ENCODE measurements at regions not wholly inside any gene's neighbourhood (a gene's known extent, or its start where the extent isn't known, plus 50 kb on each side); places are given as distances from the start of the nearest gene placed in this dataset.
A peak's percentile ranks its signal among the peaks of the same experiment; 100 is the strongest.

GRCh38 chr13:61768175-61768574 is 352.5 kb upstream of the PCDH20 start:
- Histone ChIP-seq H3K4me3 (ENCODE audit: low read length) (no peak overlapping the region), H3K27ac (ENCODE audit: low read length) (no peak overlapping the region), H3K27me3 (ENCODE audit: control insufficient read depth, insufficient read depth, low read length) (no peaks in the 10 kb centered on the region), H3K4me1 (ENCODE audit: control insufficient read depth, insufficient read depth, low read length) (no peaks in the 10 kb centered on the region), H3K36me3 (ENCODE audit: control insufficient read depth, insufficient read depth, low read length) (no peaks in the 10 kb centered on the region), H3K9me3 (ENCODE audit: control insufficient read depth, low read depth, low read length) (peaks cover 6% of the 10 kb centered on the region)
- WGBS (ENCODE audit: insufficient coverage, low lambda C conversion rate): 94% methylated on average over 2 of the region's 2 CpGs
- DNase-seq: no peak

GRCh38 chr13:61766667-61767058 is 351.0 kb upstream of the PCDH20 start:
- Histone ChIP-seq H3K9me3 (ENCODE audit: control insufficient read depth, low read depth, low read length) (peaks cover 6% of the 10 kb centered on the region), H3K4me3 (ENCODE audit: low read length) (no peak overlapping the region), H3K4me1 (ENCODE audit: control insufficient read depth, insufficient read depth, low read length) (no peaks in the 10 kb centered on the region), H3K27ac (ENCODE audit: low read length) (no peak overlapping the region), H3K36me3 (ENCODE audit: control insufficient read depth, insufficient read depth, low read length) (no peaks in the 10 kb centered on the region), H3K27me3 (ENCODE audit: control insufficient read depth, insufficient read depth, low read length) (no peaks in the 10 kb centered on the region)
- DNase-seq: no peak
- 92% methylated on average over 5 of the region's 11 CpGs for WGBS (ENCODE audit: insufficient coverage, low lambda C conversion rate)

- 90% methylated on average over 2 of the region's 14 CpGs for WGBS (ENCODE audit: insufficient coverage, low lambda C conversion rate)
- Histone ChIP-seq H3K27ac (ENCODE audit: low read length) (no peak overlapping the region), H3K9me3 (ENCODE audit: control insufficient read depth, low read depth, low read length) (peaks cover 6% of the 10 kb centered on the region), H3K4me1 (ENCODE audit: control insufficient read depth, insufficient read depth, low read length) (no peaks in the 10 kb centered on the region), H3K27me3 (ENCODE audit: control insufficient read depth, insufficient read depth, low read length) (no peaks in the 10 kb centered on the region), H3K36me3 (ENCODE audit: control insufficient read depth, insufficient read depth, low read length) (no peaks in the 10 kb centered on the region), H3K4me3 (ENCODE audit: low read length) (no peak overlapping the region)
- no peak for DNase-seq
Measured at GRCh38 chr13:61765940-61766666, 350.5 kb upstream of the PCDH20 start.

- no CpG with 5 or more reads among the region's 16 CpGs for WGBS (ENCODE audit: insufficient coverage, low lambda C conversion rate)
- Histone ChIP-seq H3K36me3 (ENCODE audit: control insufficient read depth, insufficient read depth, low read length) (no peaks in the 10 kb centered on the region), H3K4me3 (ENCODE audit: low read length) (no peak overlapping the region), H3K4me1 (ENCODE audit: control insufficient read depth, insufficient read depth, low read length) (no peaks in the 10 kb centered on the region), H3K9me3 (ENCODE audit: control insufficient read depth, low read depth, low read length) (peaks cover 6% of the 10 kb centered on the region), H3K27me3 (ENCODE audit: control insufficient read depth, insufficient read depth, low read length) (no peaks in the 10 kb centered on the region), H3K27ac (ENCODE audit: low read length) (no peak overlapping the region)
- no peak for DNase-seq
Measured at GRCh38 chr13:61765181-61765742, 349.6 kb upstream of the PCDH20 start.

- Histone ChIP-seq H3K4me1 (ENCODE audit: control insufficient read depth, insufficient read depth, low read length) (no peaks in the 10 kb centered on the region), H3K27ac (ENCODE audit: low read length) (no peak overlapping the region), H3K4me3 (ENCODE audit: low read length) (no peak overlapping the region), H3K27me3 (ENCODE audit: control insufficient read depth, insufficient read depth, low read length) (no peaks in the 10 kb centered on the region), H3K36me3 (ENCODE audit: control insufficient read depth, insufficient read depth, low read length) (no peaks in the 10 kb centered on the region), H3K9me3 (ENCODE audit: control insufficient read depth, low read depth, low read length) (peaks cover 4% of the 10 kb centered on the region)
- 100% methylated on average over 1 of the region's 1 CpG for WGBS (ENCODE audit: insufficient coverage, low lambda C conversion rate)
- DNase-seq: no peak
Measured at GRCh38 chr13:61761690-61762089, 346.0 kb upstream of the PCDH20 start.

GRCh38 chr13:61760102-61760501 is 344.5 kb upstream of the PCDH20 start:
- no peak overlapping the region for H3K27ac ChIP-seq (ENCODE audit: low read length)
- no peaks in the 10 kb centered on the region for H3K27me3 ChIP-seq (ENCODE audit: control insufficient read depth, insufficient read depth, low read length)
- no peaks in the 10 kb centered on the region for H3K36me3 ChIP-seq (ENCODE audit: control insufficient read depth, insufficient read depth, low read length)
- no peaks in the 10 kb centered on the region for H3K4me1 ChIP-seq (ENCODE audit: control insufficient read depth, insufficient read depth, low read length)
- 80% methylated on average over 1 of the region's 3 CpGs for WGBS (ENCODE audit: insufficient coverage, low lambda C conversion rate)
- H3K4me3 ChIP-seq (ENCODE audit: low read length): no peak overlapping the region
- peaks cover 6% of the 10 kb centered on the region for H3K9me3 ChIP-seq (ENCODE audit: control insufficient read depth, low read depth, low read length)
- no peak for DNase-seq

- Histone ChIP-seq H3K9me3 (ENCODE audit: control insufficient read depth, low read depth, low read length) (peaks cover 7% of the 10 kb centered on the region), H3K27me3 (ENCODE audit: control insufficient read depth, insufficient read depth, low read length) (no peaks in the 10 kb centered on the region), H3K4me3 (ENCODE audit: low read length) (no peak overlapping the region), H3K4me1 (ENCODE audit: control insufficient read depth, insufficient read depth, low read length) (no peaks in the 10 kb centered on the region), H3K27ac (ENCODE audit: low read length) (no peak overlapping the region), H3K36me3 (ENCODE audit: control insufficient read depth, insufficient read depth, low read length) (no peaks in the 10 kb centered on the region)
- no CpG with 5 or more reads among the region's 1 CpG for whole genome bisulfite sequencing (ENCODE audit: insufficient coverage, low lambda C conversion rate)
- no peak for DNase-seq
Measured at GRCh38 chr13:61756031-61756430, 340.4 kb upstream of the PCDH20 start.

- Histone ChIP-seq H3K36me3 (ENCODE audit: control insufficient read depth, insufficient read depth, low read length) (no peaks in the 10 kb centered on the region), H3K9me3 (ENCODE audit: control insufficient read depth, low read depth, low read length) (peaks cover 6% of the 10 kb centered on the region), H3K27ac (ENCODE audit: low read length) (no peak overlapping the region), H3K27me3 (ENCODE audit: control insufficient read depth, insufficient read depth, low read length) (no peaks in the 10 kb centered on the region), H3K4me3 (ENCODE audit: low read length) (no peak overlapping the region), H3K4me1 (ENCODE audit: control insufficient read depth, insufficient read depth, low read length) (no peaks in the 10 kb centered on the region)
- DNase-seq: no peak
Measured at GRCh38 chr13:61751039-61751438, 335.4 kb upstream of the PCDH20 start.

- Histone ChIP-seq H3K36me3 (ENCODE audit: control insufficient read depth, insufficient read depth, low read length) (no peaks in the 10 kb centered on the region), H3K27me3 (ENCODE audit: control insufficient read depth, insufficient read depth, low read length) (no peaks in the 10 kb centered on the region), H3K9me3 (ENCODE audit: control insufficient read depth, low read depth, low read length) (no peaks in the 10 kb centered on the region), H3K27ac (ENCODE audit: low read length) (no peak overlapping the region), H3K4me1 (ENCODE audit: control insufficient read depth, insufficient read depth, low read length) (no peaks in the 10 kb centered on the region), H3K4me3 (ENCODE audit: low read length) (no peak overlapping the region)
- WGBS (ENCODE audit: insufficient coverage, low lambda C conversion rate): 38% methylated on average over 1 of the region's 2 CpGs
- no peak for DNase-seq
Measured at GRCh38 chr13:61738236-61738750, 322.6 kb upstream of the PCDH20 start.

- DNase-seq: no peak
- no peak overlapping the region for H3K27ac ChIP-seq (ENCODE audit: low read length)
- WGBS (ENCODE audit: insufficient coverage, low lambda C conversion rate): no CpG with 5 or more reads among the region's 1 CpG
- no peak overlapping the region for H3K4me3 ChIP-seq (ENCODE audit: low read length)
- H3K36me3 ChIP-seq (ENCODE audit: control insufficient read depth, insufficient read depth, low read length): no peaks in the 10 kb centered on the region
- no peaks in the 10 kb centered on the region for H3K27me3 ChIP-seq (ENCODE audit: control insufficient read depth, insufficient read depth, low read length)
- no peaks in the 10 kb centered on the region for H3K4me1 ChIP-seq (ENCODE audit: control insufficient read depth, insufficient read depth, low read length)
- no peaks in the 10 kb centered on the region for H3K9me3 ChIP-seq (ENCODE audit: control insufficient read depth, low read depth, low read length)
Measured at GRCh38 chr13:61734683-61735082, 319.0 kb upstream of the PCDH20 start.

- Histone ChIP-seq H3K36me3 (ENCODE audit: control insufficient read depth, insufficient read depth, low read length) (no peaks in the 10 kb centered on the region), H3K4me1 (ENCODE audit: control insufficient read depth, insufficient read depth, low read length) (no peaks in the 10 kb centered on the region), H3K9me3 (ENCODE audit: control insufficient read depth, low read depth, low read length) (no peaks in the 10 kb centered on the region), H3K4me3 (ENCODE audit: low read length) (no peak overlapping the region), H3K27me3 (ENCODE audit: control insufficient read depth, insufficient read depth, low read length) (no peaks in the 10 kb centered on the region), H3K27ac (ENCODE audit: low read length) (no peak overlapping the region)
- peak in 1 of 2 donors; percentile 18 for DNase-seq
- WGBS (ENCODE audit: insufficient coverage, low lambda C conversion rate): no CpG with 5 or more reads among the region's 1 CpG
Measured at GRCh38 chr13:61728471-61728870, 312.8 kb upstream of the PCDH20 start.
